ENCODE measurements at regions not wholly inside any gene's neighbourhood (a gene's known extent, or its start where the extent isn't known, plus 50 kb on each side); places are given as distances from the start of the nearest gene placed in this dataset.

DNA sequence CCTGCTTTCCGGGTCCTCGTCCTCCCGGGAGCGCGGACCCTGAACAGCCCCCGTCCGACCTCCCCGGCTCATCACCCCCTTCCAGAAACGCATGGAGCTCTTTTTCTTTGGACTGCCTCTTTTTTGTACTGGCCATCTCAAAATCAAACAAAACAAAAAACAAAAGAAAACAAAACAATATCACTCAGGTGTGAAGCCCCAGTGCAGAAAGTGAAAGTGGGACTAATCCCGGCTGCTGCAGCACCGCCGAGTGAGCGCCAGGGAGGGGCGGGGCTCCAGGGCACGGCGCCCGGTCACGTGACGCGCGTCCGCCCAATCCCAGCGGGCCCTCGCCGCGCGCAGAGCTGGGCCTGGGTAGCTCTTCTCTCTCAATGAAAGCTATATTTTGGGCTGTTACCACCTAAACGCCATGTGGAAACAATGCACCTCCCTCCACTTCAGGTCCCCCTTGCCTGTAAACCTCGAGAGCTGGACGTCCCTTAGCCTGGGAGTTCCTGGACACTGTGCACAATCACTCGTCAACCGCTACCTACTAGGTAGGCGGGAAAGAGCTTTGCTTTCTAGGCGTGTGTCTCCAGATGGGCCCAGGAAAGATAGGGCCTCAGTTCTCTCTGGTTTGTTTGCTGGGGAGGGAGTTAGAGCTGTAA lies 93.7 kb upstream of the PRDM1 start (continued):
- TF ChIP-seq, protein P1, sequence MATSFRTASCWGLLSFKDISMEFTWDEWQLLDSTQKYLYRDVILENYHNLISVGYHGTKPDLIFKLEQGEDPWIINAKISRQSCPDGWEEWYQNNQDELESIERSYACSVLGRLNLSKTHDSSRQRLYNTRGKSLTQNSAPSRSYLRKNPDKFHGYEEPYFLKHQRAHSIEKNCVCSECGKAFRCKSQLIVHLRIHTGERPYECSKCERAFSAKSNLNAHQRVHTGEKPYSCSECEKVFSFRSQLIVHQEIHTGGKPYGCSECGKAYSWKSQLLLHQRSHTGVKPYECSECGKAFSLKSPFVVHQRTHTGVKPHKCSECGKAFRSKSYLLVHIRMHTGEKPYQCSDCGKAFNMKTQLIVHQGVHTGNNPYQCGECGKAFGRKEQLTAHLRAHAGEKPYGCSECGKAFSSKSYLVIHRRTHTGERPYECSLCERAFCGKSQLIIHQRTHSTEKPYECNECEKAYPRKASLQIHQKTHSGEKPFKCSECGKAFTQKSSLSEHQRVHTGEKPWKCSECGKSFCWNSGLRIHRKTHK (tag by site-specific recombination; IDR thresholded peaks at IDR 0.05), result no peak
- TF ChIP-seq ZNF132 (tag by site-specific recombination; IDR thresholded peaks at IDR 0.05; ENCODE audit: borderline replicate concordance) (no peak), HOXD13 (CRISPR knock-in tag; IDR thresholded peaks at IDR 0.05; ENCODE audit: borderline replicate concordance) (no peak), ZNF629 (tag by site-specific recombination; IDR thresholded peaks at IDR 0.05) (no peak; the same call in 1 of the 2 replicates), ZNF366 (tag by site-specific recombination; conservative IDR thresholded peaks at IDR 0.05) (no peak)

DNA sequence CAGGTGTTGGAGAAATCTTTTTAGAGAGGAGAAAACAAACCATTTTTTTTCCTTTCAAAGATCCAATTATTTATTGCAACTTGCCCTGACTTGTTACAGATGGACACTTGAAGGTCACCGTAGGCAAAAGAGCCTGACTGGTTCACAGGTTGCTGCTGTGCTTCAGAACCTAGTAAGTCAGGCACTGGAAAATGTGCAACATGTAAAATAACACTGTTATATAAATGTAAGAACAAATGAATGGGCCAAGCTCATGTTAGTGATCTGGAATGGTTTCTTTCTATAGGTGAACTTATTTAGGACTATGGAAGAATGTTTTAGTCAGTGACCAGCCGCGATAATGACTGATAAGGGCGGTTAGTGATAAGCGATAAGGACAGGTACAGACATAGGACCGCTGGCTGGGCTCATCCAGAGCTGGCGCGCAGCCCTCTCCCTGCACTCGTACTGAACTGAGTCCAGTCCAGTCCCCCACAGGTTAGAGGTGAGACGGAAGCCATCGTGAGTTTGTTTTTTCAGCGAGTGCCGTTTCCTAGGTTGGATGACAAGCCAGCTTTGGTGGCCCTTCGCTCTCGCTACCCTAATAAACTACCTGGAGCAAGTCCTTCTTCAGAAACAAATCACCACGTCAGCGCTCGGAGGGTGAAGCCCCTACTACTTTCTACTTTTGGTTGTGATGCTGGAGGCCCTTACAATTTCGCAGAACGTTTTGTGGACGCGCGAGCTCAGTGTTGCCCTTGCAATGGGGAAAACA lies 94.4 kb upstream of the PRDM1 start:
- H3K4me3 ChIP-seq (ENCODE audit: low read depth, low read length), result peak overlapping the region; percentile 66
- H3K4me1 ChIP-seq (ENCODE audit: control insufficient read depth, insufficient read depth, low read length), result no peaks in the 10 kb centered on the region
- TF ChIP-seq SCRT2 (tag by site-specific recombination; IDR thresholded peaks at IDR 0.05) (peak; percentile 85), ZNF335 (tag by site-specific recombination; conservative IDR thresholded peaks at IDR 0.05) (no peak), KLF16 (tag by site-specific recombination; IDR thresholded peaks at IDR 0.05) (no peak), ZBTB1 (tag by site-specific recombination; IDR thresholded peaks at IDR 0.05) (no peak), ZBTB20 (tag by site-specific recombination; IDR thresholded peaks at IDR 0.05) (0 out of 2 replicates have a peak, but pooled peaks have one; percentile 25)
- TF ChIP-seq, protein P2, sequence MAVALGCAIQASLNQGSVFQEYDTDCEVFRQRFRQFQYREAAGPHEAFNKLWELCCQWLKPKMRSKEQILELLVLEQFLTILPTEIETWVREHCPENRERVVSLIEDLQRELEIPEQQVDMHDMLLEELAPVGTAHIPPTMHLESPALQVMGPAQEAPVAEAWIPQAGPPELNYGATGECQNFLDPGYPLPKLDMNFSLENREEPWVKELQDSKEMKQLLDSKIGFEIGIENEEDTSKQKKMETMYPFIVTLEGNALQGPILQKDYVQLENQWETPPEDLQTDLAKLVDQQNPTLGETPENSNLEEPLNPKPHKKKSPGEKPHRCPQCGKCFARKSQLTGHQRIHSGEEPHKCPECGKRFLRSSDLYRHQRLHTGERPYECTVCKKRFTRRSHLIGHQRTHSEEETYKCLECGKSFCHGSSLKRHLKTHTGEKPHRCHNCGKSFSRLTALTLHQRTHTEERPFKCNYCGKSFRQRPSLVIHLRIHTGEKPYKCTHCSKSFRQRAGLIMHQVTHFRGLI (tag by site-specific recombination; IDR thresholded peaks at IDR 0.05), result 0 out of 2 replicates have a peak, but pooled peaks have one; percentile 35
- TF ChIP-seq, protein P3, sequence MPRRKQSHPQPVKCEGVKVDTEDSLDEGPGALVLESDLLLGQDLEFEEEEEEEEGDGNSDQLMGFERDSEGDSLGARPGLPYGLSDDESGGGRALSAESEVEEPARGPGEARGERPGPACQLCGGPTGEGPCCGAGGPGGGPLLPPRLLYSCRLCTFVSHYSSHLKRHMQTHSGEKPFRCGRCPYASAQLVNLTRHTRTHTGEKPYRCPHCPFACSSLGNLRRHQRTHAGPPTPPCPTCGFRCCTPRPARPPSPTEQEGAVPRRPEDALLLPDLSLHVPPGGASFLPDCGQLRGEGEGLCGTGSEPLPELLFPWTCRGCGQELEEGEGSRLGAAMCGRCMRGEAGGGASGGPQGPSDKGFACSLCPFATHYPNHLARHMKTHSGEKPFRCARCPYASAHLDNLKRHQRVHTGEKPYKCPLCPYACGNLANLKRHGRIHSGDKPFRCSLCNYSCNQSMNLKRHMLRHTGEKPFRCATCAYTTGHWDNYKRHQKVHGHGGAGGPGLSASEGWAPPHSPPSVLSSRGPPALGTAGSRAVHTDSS (tag by site-specific recombination; IDR thresholded peaks at IDR 0.05), result no peak
- TF ChIP-seq, protein P4, sequence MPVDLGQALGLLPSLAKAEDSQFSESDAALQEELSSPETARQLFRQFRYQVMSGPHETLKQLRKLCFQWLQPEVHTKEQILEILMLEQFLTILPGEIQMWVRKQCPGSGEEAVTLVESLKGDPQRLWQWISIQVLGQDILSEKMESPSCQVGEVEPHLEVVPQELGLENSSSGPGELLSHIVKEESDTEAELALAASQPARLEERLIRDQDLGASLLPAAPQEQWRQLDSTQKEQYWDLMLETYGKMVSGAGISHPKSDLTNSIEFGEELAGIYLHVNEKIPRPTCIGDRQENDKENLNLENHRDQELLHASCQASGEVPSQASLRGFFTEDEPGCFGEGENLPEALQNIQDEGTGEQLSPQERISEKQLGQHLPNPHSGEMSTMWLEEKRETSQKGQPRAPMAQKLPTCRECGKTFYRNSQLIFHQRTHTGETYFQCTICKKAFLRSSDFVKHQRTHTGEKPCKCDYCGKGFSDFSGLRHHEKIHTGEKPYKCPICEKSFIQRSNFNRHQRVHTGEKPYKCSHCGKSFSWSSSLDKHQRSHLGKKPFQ (tag by site-specific recombination; IDR thresholded peaks at IDR 0.05), result no peak
- TF ChIP-seq, protein P5, sequence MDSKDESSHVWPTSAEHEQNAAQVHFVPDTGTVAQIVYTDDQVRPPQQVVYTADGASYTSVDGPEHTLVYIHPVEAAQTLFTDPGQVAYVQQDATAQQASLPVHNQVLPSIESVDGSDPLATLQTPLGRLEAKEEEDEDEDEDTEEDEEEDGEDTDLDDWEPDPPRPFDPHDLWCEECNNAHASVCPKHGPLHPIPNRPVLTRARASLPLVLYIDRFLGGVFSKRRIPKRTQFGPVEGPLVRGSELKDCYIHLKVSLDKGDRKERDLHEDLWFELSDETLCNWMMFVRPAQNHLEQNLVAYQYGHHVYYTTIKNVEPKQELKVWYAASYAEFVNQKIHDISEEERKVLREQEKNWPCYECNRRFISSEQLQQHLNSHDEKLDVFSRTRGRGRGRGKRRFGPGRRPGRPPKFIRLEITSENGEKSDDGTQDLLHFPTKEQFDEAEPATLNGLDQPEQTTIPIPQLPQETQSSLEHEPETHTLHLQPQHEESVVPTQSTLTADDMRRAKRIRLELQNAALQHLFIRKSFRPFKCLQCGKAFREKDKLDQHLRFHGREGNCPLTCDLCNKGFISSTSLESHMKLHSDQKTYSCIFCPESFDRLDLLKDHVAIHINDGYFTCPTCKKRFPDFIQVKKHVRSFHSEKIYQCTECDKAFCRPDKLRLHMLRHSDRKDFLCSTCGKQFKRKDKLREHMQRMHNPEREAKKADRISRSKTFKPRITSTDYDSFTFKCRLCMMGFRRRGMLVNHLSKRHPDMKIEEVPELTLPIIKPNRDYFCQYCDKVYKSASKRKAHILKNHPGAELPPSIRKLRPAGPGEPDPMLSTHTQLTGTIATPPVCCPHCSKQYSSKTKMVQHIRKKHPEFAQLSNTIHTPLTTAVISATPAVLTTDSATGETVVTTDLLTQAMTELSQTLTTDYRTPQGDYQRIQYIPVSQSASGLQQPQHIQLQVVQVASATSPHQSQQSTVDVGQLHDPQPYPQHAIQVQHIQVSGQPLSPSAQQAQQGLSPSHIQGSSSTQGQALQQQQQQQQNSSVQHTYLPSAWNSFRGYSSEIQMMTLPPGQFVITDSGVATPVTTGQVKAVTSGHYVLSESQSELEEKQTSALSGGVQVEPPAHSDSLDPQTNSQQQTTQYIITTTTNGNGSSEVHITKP (tag by site-specific recombination; IDR thresholded peaks at IDR 0.05), result peak; percentile 69; the same call in 1 of the 2 replicates
- H3K36me3 ChIP-seq (ENCODE audit: control insufficient read depth in 2 of 2, insufficient read depth in 1 of 2, low read length in 2 of 2), result no peaks in the 10 kb centered on the region
- POLR2A ChIA-PET, result interaction anchor here (0.6 to 2.3 kb wide), 4 partner anchors 78 to 334 kb away, joined by 3 to 7 read pairs (median 6); partner anchors contain the start of genes ATG5 and PRDM1
- H3K9me3 ChIP-seq (ENCODE audit: control insufficient read depth, insufficient read depth, low read depth, low read length), result no peaks in the 10 kb centered on the region
- CTCF ChIA-PET, result interaction anchor here (0.6 to 3.5 kb wide), 8 partner anchors 8 to 904 kb away, joined by 3 to 16 read pairs (median 5); no protein-coding TSS in a partner anchor
- peak overlapping the region; percentile 6; the same call in 1 of the 2 replicates for H3K27ac ChIP-seq (ENCODE audit: extremely low read depth, low read depth, low read length)
